Neural progenitor cell (in vitro differentiated cells): ENCODE measurements at regions not wholly inside any gene's neighbourhood (a gene's known extent, or its start where the extent isn't known, plus 50 kb on each side); places are given as distances from the start of the nearest gene placed in this dataset.

Experiments used
- DNase-seq: peaks from one replicate; pipeline ENCODE4 v3.0.0-alpha.2; 2016; ENCODE audit warnings: low spot score
- H2AFZ ChIP-seq: fragments of 200-600 bp; sonication (generic); replicated peaks from 2 replicates; pipeline ENCODE4 v1.6.1; 2016; ENCODE audit warnings: antibody characterized with exemption
- H3F3A ChIP-seq: fragments of 200-600 bp; sonication (generic); 2 replicates; pipeline ENCODE4 v1.6.1; 2016; ENCODE audit warnings: antibody characterized with exemption, low read depth
- H3K27ac ChIP-seq: fragments of 200-600 bp; sonication (generic); 2 replicates; pipeline ENCODE4 v1.5.1; 2016; ENCODE audit warnings: mild to moderate bottlenecking
- H3K27me3 ChIP-seq: fragments of 200-600 bp; sonication (generic); 2 replicates; pipeline ENCODE4 v1.6.1; 2016; ENCODE audit warnings: mild to moderate bottlenecking, moderate library complexity
- H3K36me3 ChIP-seq: fragments of 200-600 bp; sonication (generic); 2 replicates; pipeline ENCODE4 v1.5.1; 2016
- H3K4me1 ChIP-seq: fragments of 200-600 bp; sonication (generic); 2 replicates; pipeline ENCODE4 v1.6.1; 2016; ENCODE audit warnings: mixed run types
- H3K4me2 ChIP-seq: fragments of 200-600 bp; sonication (generic); 2 replicates; pipeline ENCODE4 v1.6.1; 2016
- H3K4me3 ChIP-seq: fragments of 200-600 bp; sonication (generic); 2 replicates; pipeline ENCODE4 v1.5.1; 2016
- H3K79me2 ChIP-seq: fragments of 200-600 bp; sonication (generic); 2 replicates; pipeline ENCODE4 v1.6.1; 2016; ENCODE audit warnings: low read depth
- H3K9ac ChIP-seq: fragments of 200-600 bp; sonication (generic); 2 replicates; pipeline ENCODE4 v1.6.1; 2016
- H3K9me3 ChIP-seq: fragments of 200-600 bp; sonication (generic); 2 replicates; pipeline ENCODE4 v1.5.1; 2016; ENCODE audit warnings: low read depth
- H4K20me1 ChIP-seq: fragments of 200-600 bp; sonication (generic); 2 replicates; pipeline ENCODE4 v1.6.1; 2016; ENCODE audit warnings: low read depth
- H3K27ac Mint-ChIP-seq: 3 replicates; pipeline ENCODE4 v1.8.0; 2021; ENCODE audit warnings: mixed read lengths
- H3K27me3 Mint-ChIP-seq: 2 replicates; pipeline ENCODE4 v1.8.0; 2022; ENCODE audit warnings: low read depth, mild to moderate bottlenecking, inconsistent platforms, moderate library complexity, mixed read lengths; ENCODE audit not compliant: insufficient read depth
- H3K36me3 Mint-ChIP-seq: 3 replicates; pipeline ENCODE4 v1.8.0; 2021; ENCODE audit warnings: mixed read lengths
- H3K4me1 Mint-ChIP-seq: 3 replicates; pipeline ENCODE4 v1.8.0; 2021; ENCODE audit warnings: mixed read lengths
- H3K4me3 Mint-ChIP-seq: 3 replicates; pipeline ENCODE4 v1.8.0; 2021; ENCODE audit warnings: mild to moderate bottlenecking, moderate library complexity, mixed read lengths
- H3K9me3 Mint-ChIP-seq: 3 replicates; pipeline ENCODE4 v1.8.0; 2020; ENCODE audit warnings: mixed read lengths
- EZH2 ChIP-seq: fragments of 200-600 bp; sonication (generic); IDR thresholded peaks from 2 replicates; pipeline ENCODE4 v1.6.1; 2017; ENCODE audit warnings: antibody characterized with exemption, mild to moderate bottlenecking, moderate library complexity
- EZH2phosphoT487 ChIP-seq: fragments of 200-600 bp; sonication (generic); IDR thresholded peaks from 2 replicates; pipeline ENCODE4 v1.6.1; 2017; ENCODE audit warnings: antibody characterized with exemption
- TF ChIP-seq, protein P1 (sequence below): fragments of 200-600 bp; sonication (generic); IDR thresholded peaks from 2 replicates; pipeline ENCODE4 v1.5.1; 2017; ENCODE audit warnings: antibody characterized with exemption, mild to moderate bottlenecking

DNA sequence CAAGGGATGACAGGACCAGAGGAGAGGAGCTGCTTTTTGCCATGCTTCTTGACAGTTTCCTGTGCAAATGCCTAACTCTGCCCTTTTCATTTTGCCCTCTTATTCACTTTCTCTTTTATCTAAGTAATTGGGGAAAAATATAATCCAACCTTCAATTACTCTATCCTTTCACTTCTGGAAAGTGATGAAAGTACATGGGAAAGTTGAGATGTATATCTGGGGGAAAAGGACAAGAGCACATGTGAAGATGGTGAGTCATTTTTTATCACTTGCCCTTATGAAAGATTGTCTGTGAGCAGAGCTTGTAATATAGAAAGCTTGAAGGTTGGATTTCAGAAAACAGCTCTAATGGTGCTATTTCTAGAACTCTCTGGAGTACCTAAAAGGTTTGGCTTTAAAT is 1070.7 kb downstream of the CNTNAP5 start:
- Mint-ChIP-seq H3K27ac (no peak overlapping the region), H3K36me3 (no peaks in the 10 kb centered on the region), H3K27me3 (peaks cover 2% of the 10 kb centered on the region), H3K4me1 (no peaks in the 10 kb centered on the region), H3K9me3 (no peaks in the 10 kb centered on the region), H3K4me3 (no peak overlapping the region)
- Histone ChIP-seq H3K27ac (no peak overlapping the region), H3K4me1 (no peaks in the 10 kb centered on the region), H4K20me1 (no peaks in the 10 kb centered on the region), H3K36me3 (no peaks in the 10 kb centered on the region), H3K9me3 (no peaks in the 10 kb centered on the region), H3K4me3 (no peak overlapping the region), H3K79me2 (no peaks in the 10 kb centered on the region), H3F3A (no peaks in the 10 kb centered on the region), H3K27me3 (no peaks in the 10 kb centered on the region), H3K4me2 (no peak overlapping the region), H3K9ac (no peak overlapping the region), H2AFZ (no peak overlapping the region)
- no peak for DNase-seq
- TF ChIP-seq EZH2phosphoT487: no peak

- H3K4me1 Mint-ChIP-seq: no peaks in the 10 kb centered on the region
- Histone ChIP-seq H3K4me2 (no peak overlapping the region), H3K9me3 (no peaks in the 10 kb centered on the region), H3K79me2 (no peaks in the 10 kb centered on the region), H3K4me1 (no peaks in the 10 kb centered on the region), H3K27ac (no peak overlapping the region), H3K36me3 (no peaks in the 10 kb centered on the region), H3F3A (no peaks in the 10 kb centered on the region), H3K27me3 (no peaks in the 10 kb centered on the region), H3K4me3 (no peak overlapping the region), H3K9ac (no peak overlapping the region), H2AFZ (no peak overlapping the region), H4K20me1 (no peaks in the 10 kb centered on the region)
- no peaks in the 10 kb centered on the region for H3K36me3 Mint-ChIP-seq
- H3K9me3 Mint-ChIP-seq: no peaks in the 10 kb centered on the region
- H3K4me3 Mint-ChIP-seq: no peak overlapping the region
- DNase-seq: no peak
- H3K27ac Mint-ChIP-seq: no peak overlapping the region
- TF ChIP-seq EZH2phosphoT487 (no peak), EZH2 (no peak)
- TF ChIP-seq, protein P1, sequence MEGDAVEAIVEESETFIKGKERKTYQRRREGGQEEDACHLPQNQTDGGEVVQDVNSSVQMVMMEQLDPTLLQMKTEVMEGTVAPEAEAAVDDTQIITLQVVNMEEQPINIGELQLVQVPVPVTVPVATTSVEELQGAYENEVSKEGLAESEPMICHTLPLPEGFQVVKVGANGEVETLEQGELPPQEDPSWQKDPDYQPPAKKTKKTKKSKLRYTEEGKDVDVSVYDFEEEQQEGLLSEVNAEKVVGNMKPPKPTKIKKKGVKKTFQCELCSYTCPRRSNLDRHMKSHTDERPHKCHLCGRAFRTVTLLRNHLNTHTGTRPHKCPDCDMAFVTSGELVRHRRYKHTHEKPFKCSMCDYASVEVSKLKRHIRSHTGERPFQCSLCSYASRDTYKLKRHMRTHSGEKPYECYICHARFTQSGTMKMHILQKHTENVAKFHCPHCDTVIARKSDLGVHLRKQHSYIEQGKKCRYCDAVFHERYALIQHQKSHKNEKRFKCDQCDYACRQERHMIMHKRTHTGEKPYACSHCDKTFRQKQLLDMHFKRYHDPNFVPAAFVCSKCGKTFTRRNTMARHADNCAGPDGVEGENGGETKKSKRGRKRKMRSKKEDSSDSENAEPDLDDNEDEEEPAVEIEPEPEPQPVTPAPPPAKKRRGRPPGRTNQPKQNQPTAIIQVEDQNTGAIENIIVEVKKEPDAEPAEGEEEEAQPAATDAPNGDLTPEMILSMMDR: no peak
- H3K27me3 Mint-ChIP-seq: peaks cover 3% of the 10 kb centered on the region
Measured at GRCh38 chr2:125106710-125107109, 1081.6 kb downstream of the CNTNAP5 start.

DNA sequence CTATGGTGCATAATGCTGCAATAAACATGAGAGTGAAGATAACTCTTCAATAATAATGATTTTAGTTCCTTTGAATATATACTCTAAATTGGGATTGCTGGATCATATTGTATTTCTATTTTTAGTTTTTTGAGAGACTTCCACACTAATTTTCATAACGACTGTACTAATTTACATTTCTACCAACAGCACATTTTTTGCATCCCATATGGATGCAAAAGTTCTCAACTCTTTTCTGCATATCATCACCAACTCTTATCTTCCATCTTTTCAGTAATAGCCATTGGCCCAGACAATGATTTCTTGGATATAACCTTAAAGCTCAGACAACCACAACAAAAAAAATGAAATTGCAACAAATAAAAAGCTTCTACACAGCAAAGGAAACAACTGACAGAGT is 1082.4 kb downstream of the CNTNAP5 start:
- TF ChIP-seq EZH2 (no peak), EZH2phosphoT487 (no peak)
- TF ChIP-seq, protein P1: no peak
- no peaks in the 10 kb centered on the region for H3K4me1 Mint-ChIP-seq
- no peak overlapping the region for H3K4me3 Mint-ChIP-seq
- no peaks in the 10 kb centered on the region for H3K9me3 Mint-ChIP-seq
- no peak for DNase-seq
- Histone ChIP-seq H3K36me3 (no peaks in the 10 kb centered on the region), H3K4me2 (no peak overlapping the region), H2AFZ (no peak overlapping the region), H3K9ac (no peak overlapping the region), H3K27ac (no peak overlapping the region), H3F3A (no peaks in the 10 kb centered on the region), H3K9me3 (no peaks in the 10 kb centered on the region), H3K27me3 (no peaks in the 10 kb centered on the region), H3K4me3 (no peak overlapping the region), H4K20me1 (no peaks in the 10 kb centered on the region), H3K79me2 (no peaks in the 10 kb centered on the region), H3K4me1 (no peaks in the 10 kb centered on the region)
- no peaks in the 10 kb centered on the region for H3K27me3 Mint-ChIP-seq
- no peaks in the 10 kb centered on the region for H3K36me3 Mint-ChIP-seq
- H3K27ac Mint-ChIP-seq: no peak overlapping the region

- Histone ChIP-seq H3K9me3 (no peaks in the 10 kb centered on the region), H3K27me3 (no peaks in the 10 kb centered on the region), H3K79me2 (no peaks in the 10 kb centered on the region), H2AFZ (no peak overlapping the region), H3K4me1 (no peaks in the 10 kb centered on the region), H3K4me3 (no peak overlapping the region), H3K4me2 (no peak overlapping the region), H3K9ac (no peak overlapping the region), H3F3A (no peaks in the 10 kb centered on the region), H3K27ac (no peak overlapping the region), H3K36me3 (no peaks in the 10 kb centered on the region), H4K20me1 (no peaks in the 10 kb centered on the region)
- TF ChIP-seq EZH2phosphoT487: no peak
- TF ChIP-seq, protein P1: no peak
- no peak for TF ChIP-seq EZH2
- H3K9me3 Mint-ChIP-seq: no peaks in the 10 kb centered on the region
- no peak overlapping the region for H3K27ac Mint-ChIP-seq
- no peaks in the 10 kb centered on the region for H3K27me3 Mint-ChIP-seq
- no peak overlapping the region for H3K4me3 Mint-ChIP-seq
- no peaks in the 10 kb centered on the region for H3K36me3 Mint-ChIP-seq
- no peaks in the 10 kb centered on the region for H3K4me1 Mint-ChIP-seq
- DNase-seq: no peak
Measured at GRCh38 chr2:125108251-125108650, 1083.2 kb downstream of the CNTNAP5 start.
